CD4-positive, alpha-beta T cell treated with Interleukin-15 for 1 hour (primary cell): ENCODE measurements at regions not wholly inside any gene's neighbourhood (a gene's known extent, or its start where the extent isn't known, plus 50 kb on each side); places are given as distances from the start of the nearest gene placed in this dataset.
"Not testable (repeated sequence)": the region's sequence is repeated elsewhere in the genome, so short reads cannot be mapped to it uniquely, and the experiment has no call there.

Experiments
- DNase-seq: peaks from one replicate; pipeline ENCODE4 v3.0.0-alpha.2; 2020

GRCh38 chr3:5358911-5359310, 171.4 kb downstream of the EDEM1 start:
- no peak for DNase-seq

DNA sequence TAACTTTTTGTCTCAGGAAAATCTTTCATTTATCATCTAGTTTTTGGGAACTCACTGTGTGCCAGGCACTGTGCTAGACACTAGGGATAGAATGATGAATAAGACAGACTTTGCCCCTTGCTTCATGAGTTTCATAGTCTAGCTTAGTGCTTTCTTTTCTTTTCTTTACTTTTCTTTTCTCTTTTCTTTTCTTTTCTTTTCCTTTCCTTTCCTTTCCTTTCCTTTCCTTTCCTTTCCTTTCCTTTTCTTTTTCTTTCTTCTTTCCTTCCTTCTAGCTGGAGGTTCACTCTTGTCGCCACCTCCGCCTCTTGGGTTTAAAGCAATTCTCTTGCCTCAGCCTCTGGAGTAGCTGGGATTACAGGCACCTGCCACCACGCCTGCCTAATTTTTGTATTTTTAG, 172.9 kb downstream of the EDEM1 start:
- no peak for DNase-seq

DNA sequence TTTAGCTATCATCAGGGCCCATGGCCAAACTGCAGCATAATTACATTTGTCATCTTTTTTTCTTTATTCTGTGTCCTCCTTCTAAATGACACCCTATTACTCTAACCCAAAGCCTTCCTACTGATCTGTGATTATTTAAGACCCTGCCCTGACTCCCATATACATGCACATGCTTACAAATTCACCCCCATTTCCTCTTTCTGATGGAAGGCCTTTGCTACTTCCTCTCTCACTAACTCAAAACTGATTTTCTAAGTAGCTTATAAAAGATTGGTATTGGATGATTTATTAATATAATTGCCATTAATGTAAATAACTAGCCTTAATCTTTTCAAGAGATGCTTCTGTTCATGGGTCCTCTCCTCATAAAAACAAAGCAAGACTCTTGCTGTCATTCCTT, 179.2 kb downstream of the EDEM1 start:
- DNase-seq = no peak

DNA sequence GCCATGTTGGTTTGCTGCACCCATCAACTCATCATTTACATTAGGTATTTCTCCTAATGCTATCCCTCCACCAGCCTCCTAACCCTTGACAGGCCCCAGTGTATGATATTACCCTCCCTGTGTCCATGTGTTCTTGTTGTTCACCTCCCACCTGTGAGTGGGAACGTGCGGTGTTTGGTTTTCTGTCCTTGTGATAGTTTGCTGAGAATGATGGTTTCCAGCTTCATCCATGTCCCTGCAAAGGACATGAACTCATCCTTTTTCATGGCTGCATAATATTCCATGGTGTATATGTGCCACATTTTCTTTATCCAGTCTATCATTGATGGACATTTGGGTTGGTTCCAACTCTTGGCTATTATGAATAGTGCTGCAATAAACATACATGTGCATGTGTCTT, 184.0 kb downstream of the EDEM1 start:
- DNase-seq = not testable (repeated sequence)

GRCh38 chr3:5376761-5377160, 189.3 kb downstream of the EDEM1 start:
- peak; percentile 38 for DNase-seq

- DNase-seq = not testable (repeated sequence)
Observed at GRCh38 chr3:5379266-5379665, 191.8 kb downstream of the EDEM1 start.

DNA sequence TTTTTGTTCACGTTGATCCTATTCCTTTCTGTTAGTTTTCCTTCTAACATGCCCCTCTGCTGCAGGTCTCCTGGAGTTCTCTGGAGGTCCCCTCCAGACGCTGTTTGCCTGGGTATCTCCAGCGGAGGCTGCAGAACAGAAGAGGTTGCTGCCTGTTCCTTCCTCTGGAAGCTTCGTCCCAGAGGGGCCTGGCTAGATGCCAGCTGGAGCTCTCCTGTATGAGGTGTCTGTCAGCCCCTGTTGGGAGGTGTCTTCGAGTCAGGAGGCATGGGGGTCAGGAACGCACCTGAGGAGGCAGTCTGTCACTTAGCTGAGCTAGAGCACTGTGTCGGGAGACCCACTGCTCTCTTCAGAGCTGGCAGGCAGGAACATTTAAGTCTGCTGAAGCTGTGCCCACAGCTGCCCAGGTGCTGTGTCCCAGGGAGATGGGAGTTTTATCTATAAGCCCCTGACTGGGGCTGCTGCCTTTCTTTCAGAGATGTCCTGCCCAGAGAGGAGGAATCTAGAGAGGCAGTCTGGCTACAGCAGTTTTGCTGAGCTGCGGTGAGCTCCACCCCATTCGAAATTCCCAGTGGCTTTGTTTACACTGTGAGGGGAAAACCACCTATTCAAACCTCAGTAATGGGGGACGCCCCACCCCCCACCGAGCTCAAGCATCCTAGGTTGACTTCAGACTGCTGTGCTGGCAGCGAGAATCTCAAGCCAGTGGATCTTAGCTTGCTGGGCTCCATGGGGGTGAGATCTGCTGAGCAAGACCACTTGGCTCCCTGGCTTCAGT, 196.2 kb downstream of the EDEM1 start:
- DNase-seq = not testable (repeated sequence)

- DNase-seq = no peak
Observed at GRCh38 chr3:5384557-5385236, 197.2 kb downstream of the EDEM1 start.

GRCh38 chr3:5388091-5388490, 200.6 kb downstream of the EDEM1 start:
- no peak for DNase-seq

DNA sequence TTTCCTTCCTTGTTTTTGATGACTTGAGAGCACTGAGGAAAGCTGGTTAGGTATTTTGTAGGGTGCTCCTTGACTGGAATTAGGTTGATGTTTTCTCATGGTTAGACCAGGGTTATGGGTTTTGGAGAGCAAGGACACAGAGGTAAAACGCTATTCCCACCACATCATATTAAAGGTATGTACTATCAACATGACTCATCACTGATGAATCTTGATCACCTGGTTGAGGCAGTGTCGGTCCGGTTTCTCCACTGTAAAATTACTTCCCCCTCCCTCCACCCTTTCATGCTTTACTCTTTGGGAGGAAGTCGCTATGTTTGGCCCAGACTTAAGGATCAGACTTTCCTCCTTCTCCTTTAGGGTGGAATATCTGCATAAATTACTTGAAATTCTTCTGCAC, 201.6 kb downstream of the EDEM1 start:
- DNase-seq = no peak

GRCh38 chr3:5390221-5390620, 202.7 kb downstream of the EDEM1 start:
- no peak for DNase-seq

DNA sequence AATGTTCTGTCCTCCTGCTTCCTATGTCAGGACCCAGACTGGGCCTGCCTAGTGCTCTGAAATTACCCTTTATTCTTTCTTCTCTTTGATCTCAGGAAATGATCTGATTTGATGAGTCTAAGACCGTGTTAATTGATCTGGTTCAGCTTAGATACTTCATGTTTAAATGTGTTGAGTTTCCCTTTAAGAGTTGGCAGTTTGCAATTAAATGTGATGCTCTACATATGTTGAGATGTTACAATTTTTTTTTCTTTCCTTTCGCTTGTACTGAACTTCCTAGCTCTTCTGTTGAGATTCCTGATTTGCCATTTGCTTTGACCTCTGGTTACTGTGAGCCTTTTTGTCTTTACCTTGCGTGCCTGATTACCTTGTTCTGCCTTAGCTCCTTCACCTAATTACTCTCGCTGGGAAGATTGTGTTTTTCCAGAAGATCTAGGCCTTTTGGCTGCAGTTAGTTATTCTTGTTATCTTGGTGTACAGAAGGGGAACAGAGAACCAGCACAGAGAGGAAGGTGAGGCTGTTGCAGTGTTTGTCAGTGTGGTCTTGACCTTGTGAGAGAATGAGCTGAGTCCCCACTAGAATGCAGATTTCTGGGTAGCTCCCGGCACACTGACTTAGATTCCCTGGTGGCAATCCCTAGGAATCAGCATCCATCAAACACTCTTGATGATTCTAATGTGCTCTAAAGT, 203.6 kb downstream of the EDEM1 start:
- DNase-seq = no peak

DNA sequence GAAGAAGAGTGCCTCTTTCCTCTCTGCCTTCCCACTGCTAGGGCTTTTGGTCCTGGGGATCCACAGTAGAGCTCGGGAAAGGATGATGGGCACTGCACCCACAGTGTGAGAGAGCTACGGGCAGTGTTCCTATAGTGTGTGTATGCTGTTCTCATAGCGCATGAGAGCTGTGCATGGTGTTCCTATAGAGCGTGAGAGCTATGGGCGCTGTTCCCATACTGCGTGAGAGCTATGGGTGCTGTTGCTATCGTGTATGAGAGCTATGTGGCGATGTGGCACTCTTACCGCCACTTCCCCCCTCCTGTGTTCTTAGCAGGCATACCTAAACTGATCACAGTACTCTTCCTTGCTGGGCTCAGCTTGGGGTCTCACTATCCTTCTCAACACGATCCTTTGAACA, 213.5 kb downstream of the EDEM1 start:
- no peak for DNase-seq

GRCh38 chr3:5404718-5405117, 217.2 kb downstream of the EDEM1 start:
- no peak for DNase-seq

GRCh38 chr3:5411786-5412185, 224.3 kb downstream of the EDEM1 start:
- no peak for DNase-seq

GRCh38 chr3:5423076-5423475, 235.6 kb downstream of the EDEM1 start:
- peak; percentile 25 for DNase-seq

GRCh38 chr3:5423523-5423922, 236.0 kb downstream of the EDEM1 start:
- no peak for DNase-seq

GRCh38 chr3:5425371-5425770, 237.9 kb downstream of the EDEM1 start:
- DNase-seq = no peak

DNA sequence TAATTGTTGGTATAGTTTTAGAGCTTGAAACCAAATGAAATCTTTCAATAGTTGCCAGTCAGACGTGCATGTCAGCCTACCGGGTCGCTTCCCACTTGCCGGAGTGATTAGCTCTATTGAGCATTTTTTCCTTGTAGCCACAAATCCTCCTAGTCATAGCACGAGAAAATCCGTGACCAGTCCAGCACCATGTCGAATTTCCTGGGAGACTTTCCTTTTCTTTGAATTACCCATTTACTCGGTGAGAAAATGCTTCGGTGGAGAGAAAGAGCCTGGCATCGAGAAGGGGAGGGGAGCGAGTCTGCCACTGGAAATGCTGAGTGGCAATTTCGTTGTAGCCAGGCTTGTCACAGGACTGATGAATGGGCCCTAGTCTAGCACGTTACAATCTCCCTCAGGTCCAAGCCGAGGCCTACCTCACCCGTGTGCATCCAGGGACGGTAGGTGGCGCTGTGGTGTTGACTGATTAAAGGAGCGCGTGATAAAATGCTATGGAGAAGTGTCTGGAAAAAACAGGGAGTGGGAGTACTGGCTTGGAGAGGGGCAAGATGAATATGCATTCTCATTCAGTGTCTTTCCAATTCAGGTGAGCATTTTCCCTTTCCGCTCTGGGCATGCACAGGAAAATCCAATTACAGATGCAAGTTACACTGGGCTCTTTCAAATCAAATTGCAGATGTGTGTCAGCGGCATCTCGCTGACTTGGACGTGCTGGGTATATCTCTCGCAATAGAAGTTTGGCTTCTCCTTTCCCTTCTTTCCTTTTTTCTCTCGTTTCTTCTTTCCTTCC, 238.8 kb downstream of the EDEM1 start:
- peak; percentile 49 for DNase-seq

GRCh38 chr3:5427021-5427420, 239.5 kb downstream of the EDEM1 start:
- no peak for DNase-seq

DNA sequence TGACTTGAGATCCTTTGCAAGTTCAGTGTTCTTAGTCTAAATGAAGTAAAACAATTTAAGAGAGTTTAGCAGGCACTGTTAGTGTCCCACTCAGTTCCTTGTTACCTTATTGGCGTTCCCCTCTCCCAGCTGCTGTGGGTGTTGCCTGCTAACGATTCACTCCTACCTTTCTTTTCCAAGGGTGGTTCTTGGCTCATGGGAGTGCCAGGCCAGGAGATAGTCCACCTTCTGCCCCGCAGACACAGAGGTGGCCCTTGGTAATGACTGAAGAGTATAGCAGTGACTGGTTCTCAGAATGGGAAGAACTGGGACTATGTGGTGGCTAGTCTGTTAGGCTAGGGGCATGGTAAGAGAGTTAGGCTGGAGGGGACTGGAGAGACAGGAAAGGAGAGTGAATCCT, 240.4 kb downstream of the EDEM1 start:
- no peak for DNase-seq

DNA sequence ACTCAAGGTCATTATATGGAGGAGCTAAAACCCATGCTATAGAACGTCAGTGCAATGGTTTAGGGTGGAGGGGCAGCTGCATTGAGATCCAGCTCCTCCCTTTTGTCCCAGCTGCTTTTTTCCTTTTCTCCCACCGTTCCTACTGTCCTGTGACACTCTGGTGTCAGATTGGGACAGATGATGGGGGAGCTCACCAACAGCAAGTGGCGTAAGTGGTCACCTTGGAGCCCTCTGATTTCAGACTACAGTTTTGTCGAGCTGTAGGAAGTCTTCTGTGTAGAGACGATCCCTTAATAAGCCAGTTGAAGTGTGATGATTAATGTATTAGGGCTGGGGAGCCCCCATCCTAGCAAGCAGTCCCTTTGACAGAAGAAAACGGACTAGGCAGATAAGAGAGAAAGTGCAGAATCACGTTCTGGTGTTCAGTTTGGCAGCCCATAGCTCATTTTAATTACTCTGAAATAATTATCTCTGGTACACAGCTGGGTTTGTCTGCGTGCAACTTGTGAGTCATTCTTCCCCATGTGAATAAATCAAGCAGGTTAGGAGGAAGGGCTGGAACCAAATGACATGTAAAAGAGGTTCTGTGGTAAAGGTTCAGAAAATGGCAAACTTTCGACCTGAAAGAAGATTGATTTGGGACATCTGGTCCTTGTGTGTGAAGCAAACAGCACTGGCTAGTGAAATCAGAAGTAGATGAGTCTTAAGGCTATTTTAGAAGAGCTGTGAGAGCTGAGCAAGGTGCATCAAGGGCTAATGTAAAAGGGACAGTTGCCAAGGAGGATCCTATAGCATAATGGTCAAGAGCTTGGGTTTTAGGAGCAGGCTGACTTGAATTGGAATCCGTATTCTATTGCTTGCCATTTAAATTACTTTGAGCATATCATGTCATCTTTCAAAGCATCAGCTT, 241.4 kb downstream of the EDEM1 start:
- DNase-seq = no peak
